Left colon (tissue), 2 donors: ENCODE measurements at regions not wholly inside any gene's neighbourhood (a gene's known extent, or its start where the extent isn't known, plus 50 kb on each side); places are given as distances from the start of the nearest gene placed in this dataset.
"Not testable (repeated sequence)": the region's sequence is repeated elsewhere in the genome, so short reads cannot be mapped to it uniquely, and the experiment has no call there.

Experiments
- ATAC-seq: fragments of 200-7000 bp; cut with Tn5 transposase; one replicate; pipeline ENCODE4 v1.9.1; 2020; ENCODE audit warnings: mild to moderate bottlenecking, moderate library complexity
- DNase-seq, 2 donors: peaks; one replicate each; pipeline ENCODE4 v3.0.0-alpha.2; 2020
- intact Hi-C, 2 donors: fragments of 100-400 bp; cut with DNase I in 1 of 2; cut with micrococcal nuclease in 1 of 2; formaldehyde crosslinking; loops; one replicate each; pipeline versions ENCODE4 v1.11.2 to v1.14.0; 2022; cut with DNase I, micrococcal nuclease
- donor health status: DM: no; HTN: no; CAD: no.
- donor health status: DM: yes; HTN: yes; CAD: no.

- ATAC-seq (no peak), DNase-seq (no peak)
- intact Hi-C loops: no loop called here
These were observed 190.8 kb upstream of the NDUFV2 start for GRCh38 chr18:8911408-8912340.

DNA sequence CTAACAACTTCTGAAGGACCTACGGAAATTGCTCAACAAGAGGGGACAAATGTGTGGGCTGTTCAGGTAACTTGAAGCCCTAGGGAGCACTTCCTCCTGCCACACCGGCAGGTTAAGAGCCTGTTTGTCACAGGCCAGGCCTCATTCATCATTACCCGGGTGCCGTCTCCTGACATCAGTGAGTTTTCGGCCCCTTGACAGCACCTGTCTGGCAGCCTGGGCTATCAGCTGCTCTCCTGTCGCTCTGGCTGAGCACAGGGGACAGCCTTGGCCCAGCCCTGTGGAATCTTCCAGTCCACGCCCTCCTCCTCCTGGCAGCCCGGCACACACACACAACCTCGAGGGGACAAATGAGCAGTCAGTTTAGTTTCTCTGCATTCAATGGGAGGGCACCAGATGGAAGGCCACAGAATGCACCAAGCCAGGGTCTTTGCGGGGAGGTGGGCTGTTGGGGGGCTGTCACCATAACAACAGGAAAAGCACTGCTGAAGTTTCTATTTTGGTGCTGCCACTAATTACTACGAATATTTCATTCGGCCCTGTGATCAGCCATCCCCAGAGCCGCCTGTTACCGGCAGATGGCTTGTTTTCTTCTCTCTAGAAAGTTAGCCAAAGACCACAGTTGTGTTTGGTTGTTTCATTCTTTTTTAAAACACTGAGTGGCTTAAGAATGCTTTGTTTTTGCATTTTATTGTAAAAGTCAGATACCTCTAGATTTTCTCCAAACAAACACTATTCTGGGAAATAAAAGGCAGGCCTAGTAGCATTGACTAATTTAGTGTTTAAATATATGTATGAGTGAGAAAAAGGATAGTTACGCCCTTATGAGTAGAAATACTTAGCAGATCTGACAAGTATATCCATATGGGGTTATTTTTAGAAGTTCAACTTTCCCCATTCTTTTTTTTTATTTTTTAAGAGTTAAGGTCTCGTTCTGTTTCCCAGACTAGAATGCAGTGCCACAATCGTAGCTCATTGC, 189.9 kb upstream of the NDUFV2 start:
- intact Hi-C loops: no loop called here
- DNase-seq (no peak), ATAC-seq (no peak)

DNA sequence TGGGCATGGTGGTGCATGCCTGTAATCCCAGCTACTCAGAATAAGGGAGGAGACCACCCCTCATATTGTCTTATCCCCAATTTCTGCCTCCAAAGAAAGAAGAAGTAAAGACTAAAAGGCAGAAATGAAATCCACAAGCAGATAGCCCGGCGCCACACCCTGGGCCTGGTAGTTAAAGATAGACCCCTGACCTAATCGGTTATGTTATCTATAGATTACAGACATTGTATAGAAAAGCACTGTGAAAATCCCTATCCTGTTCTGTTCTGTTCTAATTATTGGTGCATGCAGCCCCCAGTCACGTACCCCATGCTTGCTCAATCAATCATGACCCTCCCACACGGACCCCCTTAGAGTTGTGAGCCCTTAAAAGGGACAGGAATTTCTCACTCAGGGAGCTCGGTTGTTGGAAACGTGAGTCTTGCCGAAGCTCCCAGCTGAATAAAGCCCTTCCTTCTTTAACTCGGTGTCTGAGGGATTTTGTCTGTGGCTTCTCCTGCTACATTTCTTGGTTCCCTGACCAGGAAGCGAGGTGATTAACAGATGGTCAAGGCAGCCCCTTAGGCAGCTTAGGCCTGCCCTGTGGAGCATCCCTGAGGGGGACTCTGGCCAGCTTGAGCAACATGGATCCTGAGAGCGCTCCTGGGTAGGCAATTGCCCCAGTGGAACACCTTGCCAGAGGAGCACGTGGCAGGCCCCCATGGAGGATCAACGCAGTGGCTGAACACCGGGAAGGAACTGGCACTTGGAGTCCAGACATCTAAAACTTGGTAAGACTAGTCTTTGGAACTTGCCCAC, 188.7 kb upstream of the NDUFV2 start:
- DNase-seq, ATAC-seq, intact Hi-C loops: not testable (repeated sequence)

DNA sequence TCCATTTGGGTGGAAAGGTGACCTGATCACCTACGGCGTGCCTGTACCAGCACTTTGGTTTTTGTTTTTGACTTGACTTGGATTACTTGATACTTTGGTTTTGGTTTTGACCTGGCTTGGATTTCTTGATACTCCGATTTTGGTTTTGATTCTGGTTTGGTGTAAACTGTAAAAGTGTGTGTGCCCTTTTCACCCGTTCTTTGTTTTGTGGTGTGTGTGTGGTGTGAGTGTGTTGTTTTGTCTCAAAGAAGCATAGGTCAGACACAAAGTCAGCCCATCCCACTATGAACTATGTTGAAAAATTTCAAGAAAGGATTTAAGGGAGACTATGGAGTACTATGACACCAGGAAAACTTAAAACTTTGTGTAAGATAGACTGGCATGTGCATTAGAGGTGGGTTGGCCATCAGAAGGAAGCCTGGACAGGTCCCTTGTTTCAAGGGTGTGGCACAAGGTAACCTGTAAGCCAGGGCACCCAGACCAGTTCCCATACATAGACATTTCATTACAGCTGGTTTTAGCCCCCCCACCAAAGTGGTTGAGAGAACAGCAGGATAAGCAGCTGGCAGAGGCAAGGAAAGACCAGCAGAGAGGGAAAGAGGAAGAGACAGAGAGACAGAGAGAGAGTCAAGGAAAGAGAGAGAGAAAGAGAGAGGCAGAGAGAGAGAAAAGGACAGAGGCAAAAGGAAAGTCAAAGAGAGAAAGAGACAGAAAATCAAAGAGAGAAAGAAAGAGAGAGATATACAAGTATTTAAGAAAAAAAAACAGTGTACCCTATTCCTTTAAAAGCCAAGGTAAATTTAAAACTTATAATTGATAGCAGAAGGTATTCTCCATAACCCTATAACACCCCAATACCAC, 187.9 kb upstream of the NDUFV2 start:
- intact Hi-C loops, DNase-seq, ATAC-seq: not testable (repeated sequence)

- DNase-seq, intact Hi-C loops, ATAC-seq: not testable (repeated sequence)
These were observed 181.4 kb upstream of the NDUFV2 start for GRCh38 chr18:8920856-8921787.

GRCh38 chr18:8926464-8926863, 176.0 kb upstream of the NDUFV2 start:
- no peak for ATAC-seq

GRCh38 chr18:8928044-8928443, 174.5 kb upstream of the NDUFV2 start:
- ATAC-seq (no peak), DNase-seq (no peak)
- intact Hi-C loops: no loop called here

More at GRCh38 chr18:8926464-8926863, 176.0 kb upstream of the NDUFV2 start:
- no peak for DNase-seq
- intact Hi-C loops: no loop called here

- no peak for ATAC-seq
- no peak for DNase-seq
- intact Hi-C loops: no loop called here
These were observed 173.4 kb upstream of the NDUFV2 start for GRCh38 chr18:8928847-8929780.

- no peak for ATAC-seq
- intact Hi-C loops: no loop called here
- no peak for DNase-seq
These were observed 171.4 kb upstream of the NDUFV2 start for GRCh38 chr18:8930990-8931616.

DNA sequence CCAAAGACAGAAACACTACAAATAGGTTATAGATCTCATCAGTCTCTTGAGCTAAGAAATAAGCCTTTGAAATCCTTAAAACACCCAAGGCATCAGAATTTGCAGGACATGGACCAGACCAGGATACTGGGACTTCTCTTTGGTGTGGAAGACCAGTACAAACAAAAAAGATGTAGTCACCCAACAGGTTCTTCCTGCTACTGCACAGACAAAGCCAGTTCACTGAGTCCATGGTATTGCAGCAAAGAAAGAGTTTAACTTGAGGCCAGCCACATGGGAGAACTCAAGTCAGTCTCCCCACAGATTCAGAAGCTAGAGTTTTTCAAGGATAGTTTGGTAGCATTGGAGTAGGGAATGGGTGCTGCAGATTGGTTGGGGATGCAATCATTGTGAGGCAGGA, 169.6 kb upstream of the NDUFV2 start:
- intact Hi-C loops: no loop called here
- no peak for ATAC-seq
- no peak for DNase-seq

DNA sequence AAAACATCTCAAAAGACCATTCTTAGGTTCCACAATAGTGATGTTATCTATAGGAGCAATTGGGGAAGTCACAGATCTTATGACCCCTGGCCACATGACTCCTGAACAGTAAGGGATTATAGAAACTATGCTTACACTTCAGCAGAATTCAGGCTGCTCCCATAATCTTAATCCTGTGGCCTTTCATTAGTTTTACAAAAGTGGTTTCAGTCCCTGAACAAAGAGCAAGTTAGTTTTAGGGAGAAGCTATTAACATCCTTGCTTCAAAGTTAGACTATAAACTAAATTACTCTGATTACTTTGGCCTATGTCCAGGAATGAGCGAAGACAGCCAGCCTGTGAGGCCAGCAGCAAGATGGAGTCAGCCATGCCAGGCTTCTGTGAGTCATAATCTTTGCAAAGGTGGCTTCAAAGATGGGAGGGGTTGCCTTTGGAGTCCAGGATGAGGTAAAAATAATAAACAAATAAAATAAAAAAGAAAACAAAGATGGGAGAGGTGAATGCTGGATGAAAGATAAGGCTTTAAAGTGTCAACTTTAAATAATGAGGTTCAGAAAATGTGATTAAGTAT, 168.7 kb upstream of the NDUFV2 start:
- ATAC-seq (peak; percentile 26), DNase-seq (no peak)
- intact Hi-C loops: no loop called here

- ATAC-seq, intact Hi-C loops, DNase-seq: not testable (repeated sequence)
These were observed 167.2 kb upstream of the NDUFV2 start for GRCh38 chr18:8935346-8935745.

DNA sequence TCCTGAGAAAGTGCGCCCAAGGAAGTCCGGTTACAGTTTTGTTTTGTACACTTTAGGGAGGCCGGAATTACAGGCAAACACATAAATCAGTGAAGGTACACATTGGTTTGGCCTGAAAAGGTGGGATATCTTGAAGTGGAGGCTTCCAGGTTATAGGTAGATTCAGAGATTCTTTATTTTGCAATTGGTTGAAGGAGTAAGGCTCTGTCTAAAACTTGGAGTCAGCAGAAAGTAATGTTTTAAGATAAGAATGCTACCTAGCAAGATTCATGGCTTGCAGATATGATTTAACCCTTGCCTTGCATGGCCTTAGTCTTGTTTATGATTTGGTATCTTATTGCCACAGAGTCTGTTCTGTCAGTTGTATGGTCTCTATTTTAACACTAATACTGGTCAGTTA, 165.9 kb upstream of the NDUFV2 start:
- no peak for ATAC-seq
- DNase-seq: no peak
- intact Hi-C loops: no loop called here

DNA sequence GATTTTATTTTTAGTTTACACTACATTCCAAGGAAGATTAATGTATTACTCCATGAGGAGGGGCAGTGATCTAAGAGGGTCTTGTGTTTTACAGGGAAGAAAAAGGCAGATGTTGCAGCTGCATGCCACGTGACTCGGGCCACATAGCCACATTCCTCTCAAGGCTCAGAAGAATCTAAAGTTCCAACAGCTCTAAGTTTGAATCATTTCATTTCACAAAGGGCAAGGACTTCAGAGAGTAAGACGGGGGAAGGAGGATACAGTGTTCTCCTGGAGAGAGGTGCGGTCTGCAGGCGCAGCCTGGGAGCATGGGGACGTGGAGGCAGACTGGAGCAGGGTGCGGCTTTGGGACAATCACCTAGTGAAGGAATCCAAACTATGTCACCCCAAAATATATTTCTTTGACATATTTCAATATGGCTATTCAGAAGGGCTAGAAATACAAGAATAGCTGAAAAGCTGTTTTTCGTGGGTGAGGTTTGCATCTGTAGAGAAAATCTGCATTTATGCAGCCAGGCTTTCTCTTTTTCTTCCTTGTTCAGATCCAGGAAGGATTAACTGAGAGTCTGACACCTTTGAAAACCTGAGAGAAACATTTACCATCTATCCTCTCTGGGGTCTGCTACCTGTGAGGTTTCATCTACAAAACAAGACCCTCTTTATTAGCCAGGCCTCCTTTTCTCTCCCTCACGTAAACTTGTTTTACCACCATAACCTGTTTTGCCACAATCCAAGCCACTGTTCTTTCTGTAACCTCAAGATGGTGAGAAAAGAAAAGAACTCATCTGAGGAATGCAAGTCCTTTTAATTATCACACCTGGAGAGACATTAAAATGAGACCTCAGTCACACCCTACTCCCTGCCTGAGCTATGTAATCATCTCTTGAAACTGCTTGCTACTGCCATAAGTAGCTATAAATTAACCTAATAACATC, 165.1 kb upstream of the NDUFV2 start:
- intact Hi-C loops: no loop called here
- DNase-seq: no peak
- ATAC-seq: no peak
